Body of pancreas (tissue), 4 donors: ENCODE measurements at regions not wholly inside any gene's neighbourhood (a gene's known extent, or its start where the extent isn't known, plus 50 kb on each side); places are given as distances from the start of the nearest gene placed in this dataset.

Experiments
- CTCF ChIP-seq, 7 experiments: fragments of 450-650 bp in 4 of 7; fragments of 200-600 bp in 3 of 7; sonication (generic) in 3 of 7; IDR thresholded peaks; one replicate each; pipeline ENCODE4 v1.5.1; 2016 to 2019; ENCODE audit warnings: antibody characterized with exemption in 7 of 7
- POLR2A ChIP-seq, 3 donors: fragments of 450-650 bp; IDR thresholded peaks; one replicate each; pipeline ENCODE4 v1.6.1; 2016; ENCODE audit warnings: antibody characterized with exemption in 3 of 3, mild to moderate bottlenecking in 2 of 3

DNA sequence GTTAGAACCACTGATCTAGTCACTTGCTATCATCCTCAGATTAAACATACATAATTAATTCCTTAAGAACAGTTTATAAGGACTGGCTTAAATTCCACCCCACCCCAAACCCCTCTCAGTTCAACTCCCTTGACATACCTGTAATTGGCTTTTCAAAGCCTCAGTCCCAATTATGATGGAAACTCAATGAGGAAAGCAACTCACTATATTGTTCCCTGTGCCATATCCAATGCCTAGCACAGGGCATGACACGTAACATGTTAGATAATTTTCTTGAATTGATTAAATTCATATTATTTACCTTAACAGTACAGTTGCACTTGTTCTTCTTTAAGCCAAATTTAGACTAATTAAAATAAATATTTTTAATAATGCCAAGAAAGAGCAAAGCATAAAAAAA, 465.1 kb upstream of the CHAC2 start:
- TF ChIP-seq CTCF (IDR thresholded peaks at IDR 0.05), result no peak
- peak in 1 of 3 donors; percentile 5 for TF ChIP-seq POLR2A (IDR thresholded peaks at IDR 0.05)
